Esophagus (tissue), 2 donors: ENCODE measurements at regions not wholly inside any gene's neighbourhood (a gene's known extent, or its start where the extent isn't known, plus 50 kb on each side); places are given as distances from the start of the nearest gene placed in this dataset.

ENCODE experiments used
- H3K27ac ChIP-seq, 2 donors: one replicate each; pipeline ENCODE4 v1.5.1; 2013; ENCODE audit warnings: low read depth in 2 of 2, mild to moderate bottlenecking in 2 of 2, inconsistent platforms in 1 of 2, low read length in 1 of 2, moderate library complexity in 1 of 2
- H3K27me3 ChIP-seq, 2 donors: one replicate each; pipeline ENCODE4 v1.6.1; 2013; ENCODE audit warnings: low read length in 2 of 2, control low read depth in 1 of 2, mild to moderate bottlenecking in 1 of 2; ENCODE audit not compliant: insufficient read depth in 2 of 2, control insufficient read depth in 1 of 2
- H3K36me3 ChIP-seq, 2 donors: one replicate each; pipeline ENCODE4 v1.6.1; 2013; ENCODE audit warnings: low read length in 1 of 2; ENCODE audit not compliant: control insufficient read depth in 2 of 2, insufficient read depth in 2 of 2
- H3K4me1 ChIP-seq, 2 donors: one replicate each; pipeline ENCODE4 v1.6.1; 2013; ENCODE audit warnings: low read length in 1 of 2; ENCODE audit not compliant: control insufficient read depth in 2 of 2, insufficient read depth in 2 of 2
- H3K4me3 ChIP-seq, 2 donors: one replicate each; pipeline ENCODE4 v1.5.1; 2013; ENCODE audit warnings: low read length in 2 of 2, mild to moderate bottlenecking in 2 of 2, low read depth in 1 of 2, moderate library complexity in 1 of 2
- H3K9me3 ChIP-seq, 2 donors: one replicate each; pipeline ENCODE4 v1.6.1; 2013; ENCODE audit warnings: mild to moderate bottlenecking in 2 of 2, low read depth in 1 of 2, low read length in 1 of 2, moderate library complexity in 1 of 2; ENCODE audit not compliant: control insufficient read depth in 2 of 2, insufficient read depth in 1 of 2
- WGBS, 2 donors: extraction: QIAGEN DNeasy Blood & Tissue Kit; methylation state at CpG; one replicate each; pipeline ENCODE4 v1.1.7; 2013; 5-methylcytosine and 5-hydroxymethylcytosine counted together
- donor health status: healthy with polysubstance abuse.
- donor health status: Bipolar disorder and iron deficiency.

GRCh38 chr12:19979584-19979983 lies 388.8 kb upstream of the PDE3A start:
- H3K27me3 ChIP-seq = no peaks in the 10 kb centered on the region
- no peak overlapping the region for H3K4me3 ChIP-seq
- no peaks in the 10 kb centered on the region for H3K36me3 ChIP-seq
- no peak overlapping the region for H3K27ac ChIP-seq
- WGBS, 2 donors = 57 to 64% methylated on average over 3 of the region's 3 CpGs
- no peaks in the 10 kb centered on the region for H3K4me1 ChIP-seq
- H3K9me3 ChIP-seq = no peaks in the 10 kb centered on the region

GRCh38 chr12:19981944-19982343 lies 386.4 kb upstream of the PDE3A start:
- Histone ChIP-seq H3K4me3 (no peak overlapping the region), H3K9me3 (no peaks in the 10 kb centered on the region), H3K27me3 (no peaks in the 10 kb centered on the region), H3K27ac (no peak overlapping the region), H3K36me3 (no peaks in the 10 kb centered on the region), H3K4me1 (no peaks in the 10 kb centered on the region)
- WGBS, 2 donors = 75 to 83% methylated on average over 2 of the region's 2 CpGs

- WGBS, 2 donors = 44 to 53% methylated on average over 2 of the region's 2 CpGs
- Histone ChIP-seq H3K27ac (no peak overlapping the region), H3K9me3 (no peaks in the 10 kb centered on the region), H3K27me3 (no peaks in the 10 kb centered on the region), H3K4me3 (no peak overlapping the region), H3K36me3 (no peaks in the 10 kb centered on the region), H3K4me1 (no peaks in the 10 kb centered on the region)
Measured at GRCh38 chr12:19988001-19988400, 380.3 kb upstream of the PDE3A start.

GRCh38 chr12:19988459-19988873 lies 379.9 kb upstream of the PDE3A start:
- Histone ChIP-seq H3K36me3 (no peaks in the 10 kb centered on the region), H3K27me3 (no peaks in the 10 kb centered on the region), H3K4me3 (no peak overlapping the region), H3K4me1 (no peaks in the 10 kb centered on the region), H3K27ac (no peak overlapping the region), H3K9me3 (no peaks in the 10 kb centered on the region)
- 14 to 34% methylated on average over 3 of the region's 3 CpGs for WGBS, 2 donors

- WGBS, 2 donors = 62 to 67% methylated on average over 1 of the region's 1 CpG
- Histone ChIP-seq H3K4me3 (no peak overlapping the region), H3K9me3 (no peaks in the 10 kb centered on the region), H3K27me3 (no peaks in the 10 kb centered on the region), H3K36me3 (no peaks in the 10 kb centered on the region), H3K4me1 (no peaks in the 10 kb centered on the region), H3K27ac (no peak overlapping the region)
Measured at GRCh38 chr12:19988948-19989347, 379.4 kb upstream of the PDE3A start.

GRCh38 chr12:19991146-19991545 lies 377.2 kb upstream of the PDE3A start:
- WGBS, 2 donors = 53 to 68% methylated on average over 3 of the region's 3 CpGs
- H3K9me3 ChIP-seq = no peaks in the 10 kb centered on the region
- H3K27ac ChIP-seq = no peak overlapping the region
- no peak overlapping the region for H3K4me3 ChIP-seq
- no peaks in the 10 kb centered on the region for H3K4me1 ChIP-seq
- H3K36me3 ChIP-seq = no peaks in the 10 kb centered on the region
- H3K27me3 ChIP-seq = no peaks in the 10 kb centered on the region

- H3K4me3 ChIP-seq = no peak overlapping the region
- 61 to 65% methylated on average over 2 of the region's 2 CpGs for WGBS, 2 donors
- no peak overlapping the region for H3K27ac ChIP-seq
- no peaks in the 10 kb centered on the region for H3K9me3 ChIP-seq
- no peaks in the 10 kb centered on the region for H3K27me3 ChIP-seq
- no peaks in the 10 kb centered on the region for H3K36me3 ChIP-seq
- no peaks in the 10 kb centered on the region for H3K4me1 ChIP-seq
Measured at GRCh38 chr12:19992311-19992710, 376.0 kb upstream of the PDE3A start.

GRCh38 chr12:19994968-19995367 lies 373.4 kb upstream of the PDE3A start:
- no peaks in the 10 kb centered on the region for H3K36me3 ChIP-seq
- H3K27me3 ChIP-seq = no peaks in the 10 kb centered on the region
- no peak overlapping the region for H3K27ac ChIP-seq
- no peaks in the 10 kb centered on the region for H3K4me1 ChIP-seq
- H3K9me3 ChIP-seq = no peaks in the 10 kb centered on the region
- H3K4me3 ChIP-seq = no peak overlapping the region

GRCh38 chr12:19997656-19998400 lies 370.5 kb upstream of the PDE3A start:
- no peaks in the 10 kb centered on the region for H3K4me1 ChIP-seq
- no peaks in the 10 kb centered on the region for H3K36me3 ChIP-seq
- 84 to 87% methylated on average over 3 of the region's 3 CpGs for WGBS, 2 donors
- H3K27ac ChIP-seq = no peak overlapping the region
- no peaks in the 10 kb centered on the region for H3K9me3 ChIP-seq
- H3K27me3 ChIP-seq = no peaks in the 10 kb centered on the region
- no peak overlapping the region for H3K4me3 ChIP-seq

GRCh38 chr12:19998411-19998810 lies 369.9 kb upstream of the PDE3A start:
- no peaks in the 10 kb centered on the region for H3K4me1 ChIP-seq
- no peak overlapping the region for H3K4me3 ChIP-seq
- no peaks in the 10 kb centered on the region for H3K9me3 ChIP-seq
- no peaks in the 10 kb centered on the region for H3K36me3 ChIP-seq
- H3K27me3 ChIP-seq = no peaks in the 10 kb centered on the region
- H3K27ac ChIP-seq = no peak overlapping the region
- WGBS, 2 donors = 89 to 94% methylated on average over 1 of the region's 1 CpG
